Activated CD4-positive, alpha-beta T cell treated with anti-CD3 and anti-CD28 coated beads for 1 hour (primary cell): ENCODE measurements at regions not wholly inside any gene's neighbourhood (a gene's known extent, or its start where the extent isn't known, plus 50 kb on each side); places are given as distances from the start of the nearest gene placed in this dataset.
"Not testable (repeated sequence)": the region's sequence is repeated elsewhere in the genome, so short reads cannot be mapped to it uniquely, and the experiment has no call there.

Source experiments
- DNase-seq: peaks from one replicate; pipeline ENCODE4 v3.0.0-alpha.2; 2020

DNA sequence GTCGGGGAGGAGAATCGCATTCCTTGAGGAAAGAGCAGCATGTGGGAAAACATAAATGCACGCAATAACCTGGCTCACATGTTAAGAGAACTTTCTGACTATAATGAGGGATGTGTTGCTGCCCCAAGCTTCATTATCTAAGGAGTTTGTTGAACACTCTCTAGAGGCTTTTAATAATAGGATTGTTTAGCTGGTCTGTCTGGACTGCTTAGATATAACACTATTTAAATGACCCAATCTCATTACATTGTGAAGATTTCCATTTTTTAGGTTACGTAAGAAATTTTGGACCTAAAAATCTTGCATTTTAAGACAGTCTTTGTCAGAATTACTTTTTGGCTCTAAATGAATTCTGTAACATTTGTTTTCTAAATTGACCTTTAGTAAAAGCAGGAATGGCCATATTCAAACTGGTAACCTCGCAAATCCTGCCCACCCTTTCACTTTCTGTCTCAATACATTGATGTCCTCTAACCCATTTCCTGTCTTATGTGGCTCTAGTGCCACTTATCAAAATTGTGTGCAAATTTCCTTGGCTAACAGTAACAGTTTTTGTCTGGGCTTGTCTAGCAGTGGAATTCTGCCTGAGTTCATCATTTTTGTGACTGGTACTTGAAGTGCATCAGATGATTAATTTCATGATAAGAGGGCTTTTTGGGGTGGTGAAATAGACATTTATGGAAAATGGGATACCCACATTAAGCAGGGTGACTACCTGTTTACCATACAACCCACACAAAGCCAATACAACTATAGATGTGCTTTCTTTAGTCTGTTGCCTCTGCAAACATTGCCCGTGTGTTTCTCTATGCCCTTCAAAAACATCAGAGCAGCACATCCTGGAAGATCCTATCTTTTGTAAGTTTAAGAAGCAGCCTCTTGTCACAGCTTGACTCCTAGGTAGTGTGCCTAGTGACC is 61.6 kb upstream of the IKBKE start:
- DNase-seq: not testable (repeated sequence)

DNA sequence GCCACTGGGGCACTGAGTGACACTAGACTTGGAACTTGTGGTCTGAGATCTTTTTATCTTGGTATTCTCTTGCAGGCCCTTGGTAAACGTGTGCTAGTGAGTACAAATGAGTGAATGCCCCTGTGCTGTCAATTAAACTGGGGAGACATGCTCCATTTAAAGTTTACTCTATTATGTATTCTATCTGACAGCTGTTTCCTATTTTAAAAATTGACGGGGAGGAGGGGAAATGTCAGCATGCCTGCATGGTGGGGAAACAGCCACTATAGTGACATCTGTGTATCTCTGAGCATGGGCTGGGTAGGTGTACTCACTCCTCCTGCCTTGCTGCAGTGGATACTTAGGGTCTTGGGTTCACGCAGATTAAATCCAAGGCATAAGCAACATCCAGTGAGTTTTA is 59.0 kb upstream of the IKBKE start:
- DNase-seq: no peak

DNA sequence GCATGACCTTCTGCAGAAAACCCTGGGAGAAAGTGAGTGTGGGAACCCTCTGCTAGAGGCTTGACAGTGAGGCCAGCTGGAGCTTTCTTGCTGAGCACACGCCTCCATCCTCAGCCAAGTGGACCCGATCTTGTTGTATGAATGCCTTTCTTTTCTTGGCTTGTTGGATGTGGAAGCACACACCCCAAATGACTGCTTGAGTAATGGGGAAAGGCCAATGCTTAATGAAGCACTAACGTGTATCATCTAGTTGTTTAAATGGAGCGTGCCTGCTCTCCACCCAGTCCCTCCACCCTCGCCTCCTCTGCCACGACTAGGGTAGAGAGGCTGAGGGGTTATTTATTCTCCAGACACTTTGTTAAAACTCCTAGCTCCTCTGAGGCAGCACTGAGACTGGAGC is 54.3 kb upstream of the IKBKE start:
- DNase-seq: no peak

DNA sequence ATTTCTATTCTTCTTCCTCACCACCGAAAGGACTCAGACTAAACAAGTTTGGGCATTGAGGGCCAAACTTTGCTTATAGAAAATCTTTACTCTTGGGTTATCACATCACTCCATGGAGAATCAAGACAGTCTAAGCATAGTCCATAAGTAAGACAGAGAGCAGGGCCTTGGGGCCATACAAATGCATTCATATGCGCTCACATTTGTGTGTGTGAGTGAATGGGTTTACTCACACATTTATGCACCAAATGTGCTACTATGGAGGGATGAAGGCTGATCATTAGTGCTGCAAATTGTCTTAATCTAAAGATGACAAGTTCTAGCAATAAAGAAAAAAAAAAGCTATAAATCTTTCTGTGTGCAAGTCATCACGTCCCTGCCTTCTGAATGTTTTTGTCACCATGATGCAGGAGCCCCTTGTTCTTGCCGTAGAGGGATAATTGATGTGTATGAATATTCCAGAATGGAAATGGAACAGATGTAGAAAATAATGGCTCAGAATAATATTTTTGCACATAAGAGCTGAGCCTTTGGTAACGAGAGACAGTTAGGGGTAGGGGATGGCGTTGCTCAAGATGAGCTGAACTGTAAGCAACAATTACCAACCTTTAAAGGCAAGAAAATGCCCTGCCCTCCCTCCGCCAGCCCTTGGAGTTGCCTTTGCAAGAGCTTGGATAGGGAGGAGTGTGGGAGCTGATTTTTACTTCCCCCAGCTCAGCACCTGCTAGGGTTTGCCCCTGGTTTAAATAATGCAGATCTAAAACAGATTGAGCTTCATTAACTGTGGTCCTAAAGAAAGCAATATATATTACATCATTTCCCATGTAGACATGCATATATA is 52.3 kb upstream of the IKBKE start:
- DNase-seq: no peak

DNA sequence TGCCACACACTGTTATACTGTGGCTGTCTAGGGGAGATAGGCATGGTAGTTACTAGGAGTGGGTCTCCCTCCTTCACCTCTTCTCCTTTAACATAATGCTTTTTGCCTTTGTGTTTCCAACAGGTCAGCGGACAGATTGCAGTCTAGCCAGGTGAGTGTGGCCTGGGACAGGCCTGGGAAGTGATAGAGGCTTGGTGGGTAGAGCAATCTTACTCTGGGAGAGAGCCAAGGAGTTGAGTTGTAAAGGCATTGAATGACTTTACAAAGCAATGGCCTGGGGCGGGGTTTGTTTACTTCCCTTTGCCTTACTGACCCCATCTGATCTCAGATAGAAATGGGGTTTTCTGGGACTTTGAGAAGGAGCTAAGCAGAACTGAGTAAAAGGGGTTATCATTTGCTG is 51.0 kb upstream of the IKBKE start:
- no peak for DNase-seq

DNA sequence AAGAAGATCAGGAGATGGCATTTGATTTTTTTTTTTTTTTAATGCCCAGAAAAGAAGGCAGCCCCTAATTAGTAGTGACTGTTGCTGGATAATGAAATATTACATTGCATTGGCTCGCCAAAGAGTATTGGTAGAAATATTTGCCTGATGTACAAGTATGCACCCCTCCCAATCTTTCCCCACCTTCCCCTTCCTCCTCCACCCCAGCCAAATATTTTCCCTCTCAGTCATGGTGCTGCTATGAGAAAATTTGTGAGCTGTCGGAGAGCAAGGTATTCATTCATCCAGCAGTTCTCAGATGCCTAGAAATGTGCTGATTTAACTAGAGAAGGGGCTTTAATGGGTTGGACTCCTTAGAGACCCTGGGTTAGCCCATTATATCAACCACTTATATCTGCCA is 50.5 kb upstream of the IKBKE start:
- DNase-seq: no peak

DNA sequence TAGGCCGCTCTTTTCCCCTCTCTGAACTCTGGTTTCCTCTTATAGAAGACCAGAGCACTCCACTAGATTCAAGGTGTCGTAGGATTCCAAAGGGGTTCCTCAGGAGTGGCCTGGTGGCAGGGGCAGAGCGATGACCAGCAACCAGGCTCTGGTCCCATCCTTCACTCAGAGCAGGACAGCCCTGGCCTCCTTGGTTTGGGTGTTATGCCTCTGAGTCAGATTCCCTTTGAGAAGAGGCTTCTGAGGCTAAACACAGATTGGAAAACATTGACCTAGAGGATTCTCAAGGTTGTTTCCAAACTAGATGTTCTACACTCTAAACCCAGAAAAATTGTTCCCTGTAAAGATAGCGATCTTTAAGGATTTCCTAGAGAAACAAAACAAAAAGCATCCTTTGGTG is 49.8 kb upstream of the IKBKE start:
- no peak for DNase-seq
